ENCODE measurements at regions not wholly inside any gene's neighbourhood (a gene's known extent, or its start where the extent isn't known, plus 50 kb on each side); places are given as distances from the start of the nearest gene placed in this dataset.
"Not testable (repeated sequence)": the region's sequence is repeated elsewhere in the genome, so short reads cannot be mapped to it uniquely, and the experiment has no call there.

DNA sequence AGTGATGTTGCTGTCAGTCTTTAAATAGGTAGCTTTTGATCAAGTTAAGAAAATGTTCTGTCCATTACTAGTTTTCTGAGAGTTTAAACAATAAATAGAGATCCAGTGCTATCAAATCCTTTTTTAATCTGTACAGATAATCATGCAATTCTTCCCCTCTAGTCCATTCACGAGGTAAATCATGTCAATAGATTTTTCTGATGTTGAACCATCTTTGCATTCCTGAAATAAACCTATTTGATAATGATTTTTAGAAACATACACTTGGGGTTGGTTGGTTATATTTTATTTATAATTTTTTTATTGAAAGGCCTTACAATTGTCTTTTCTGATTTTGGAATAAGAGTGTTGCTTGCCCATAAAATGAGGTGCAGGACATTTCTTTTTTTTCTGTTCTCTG, 95.0 kb downstream of the FAM53A start:
- DNase-seq: no peak

DNA sequence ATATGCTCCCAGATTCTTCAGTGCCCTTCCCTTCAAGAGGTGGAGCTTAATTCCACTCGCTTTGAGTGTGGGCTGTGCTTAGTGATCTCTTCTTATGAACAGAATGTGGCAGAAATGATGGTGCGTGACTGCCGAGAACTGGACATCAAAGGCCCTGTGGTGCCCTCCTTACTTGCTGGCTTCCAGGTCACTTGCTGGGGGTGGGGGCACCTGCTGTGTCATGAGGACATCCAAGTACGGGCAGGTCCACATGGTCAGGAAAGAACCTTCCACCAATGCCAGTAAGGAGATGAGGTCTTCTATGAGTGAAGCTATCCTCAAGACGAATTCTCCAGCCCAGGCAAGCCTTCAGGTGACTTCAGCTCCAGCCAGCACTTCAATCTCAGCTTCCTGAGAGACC, 95.8 kb downstream of the FAM53A start:
- DNase-seq: no peak

DNA sequence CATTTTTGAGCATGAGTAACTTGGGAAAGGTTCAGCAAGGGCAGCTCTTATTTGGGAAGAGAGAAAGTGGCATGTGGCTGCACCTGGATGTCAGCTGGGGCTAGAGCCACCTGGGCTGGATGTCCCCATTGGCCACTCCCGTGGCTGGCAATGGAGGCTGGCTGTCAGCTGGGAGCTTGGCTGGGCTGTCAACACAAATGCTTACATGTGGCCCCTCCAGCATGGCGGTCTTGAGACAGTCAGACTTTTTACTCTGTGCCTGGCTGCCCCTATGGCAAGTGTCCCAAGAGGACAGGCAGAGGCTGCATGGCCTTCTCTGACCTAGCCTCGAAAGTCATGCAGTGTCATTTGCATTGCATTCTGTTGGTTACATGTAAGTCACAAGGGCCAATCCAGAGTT, 99.6 kb downstream of the FAM53A start:
- no peak for DNase-seq

DNA sequence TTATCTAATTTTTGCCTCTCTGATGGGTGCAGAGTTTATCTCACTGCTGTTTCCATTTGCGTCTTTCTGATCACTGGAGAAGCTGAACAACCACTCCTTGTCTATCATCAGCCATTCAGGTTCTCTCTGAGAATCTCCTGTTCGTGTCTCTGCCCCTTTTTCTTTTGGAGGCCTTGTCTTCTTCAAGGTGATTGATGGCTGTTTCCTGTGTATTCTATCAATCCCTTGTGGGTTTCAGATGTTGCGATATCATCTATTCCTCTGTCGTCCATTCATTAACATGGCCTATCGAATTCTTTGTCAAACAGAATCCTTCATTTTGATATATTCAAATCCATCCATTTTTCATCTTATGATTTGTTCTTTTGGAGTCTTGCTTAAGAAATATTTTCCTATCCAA, 100.3 kb downstream of the FAM53A start:
- no peak for DNase-seq

DNA sequence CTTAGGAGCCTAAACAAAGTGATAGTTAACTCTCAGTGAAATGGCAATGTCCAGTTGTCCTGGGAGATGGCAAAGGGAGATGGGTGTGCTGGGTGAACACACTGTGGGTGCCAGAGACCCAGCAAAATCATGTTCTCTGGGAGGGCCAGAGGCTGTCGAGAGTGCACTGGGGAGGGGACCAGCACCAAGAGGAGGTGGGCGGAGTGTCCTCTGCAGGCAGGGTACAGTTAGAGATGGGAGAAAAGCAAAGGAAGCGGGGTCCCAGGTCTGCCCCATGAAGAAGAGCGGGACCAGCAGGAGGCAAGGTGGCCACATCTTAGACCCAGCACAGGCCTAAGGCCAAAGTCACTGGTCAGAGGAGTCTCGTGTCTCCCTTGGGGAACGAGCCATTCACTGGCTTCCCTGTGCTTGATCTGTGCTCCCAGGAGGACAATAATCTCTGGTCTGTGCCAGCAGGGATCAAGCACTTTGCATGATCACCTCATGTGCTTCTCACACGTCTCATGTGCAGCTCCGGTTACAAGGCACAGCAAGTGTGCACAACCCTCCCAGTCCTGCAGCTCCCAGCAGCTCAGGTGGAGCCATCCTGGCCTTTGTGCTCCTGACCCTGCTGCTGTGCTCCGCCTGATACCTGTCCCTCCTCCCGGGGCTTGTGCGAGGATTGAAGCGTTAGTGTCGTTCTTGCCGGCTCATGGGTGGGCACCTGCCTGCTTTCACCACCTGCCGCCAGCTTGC, 100.9 kb downstream of the FAM53A start:
- no peak for DNase-seq

DNA sequence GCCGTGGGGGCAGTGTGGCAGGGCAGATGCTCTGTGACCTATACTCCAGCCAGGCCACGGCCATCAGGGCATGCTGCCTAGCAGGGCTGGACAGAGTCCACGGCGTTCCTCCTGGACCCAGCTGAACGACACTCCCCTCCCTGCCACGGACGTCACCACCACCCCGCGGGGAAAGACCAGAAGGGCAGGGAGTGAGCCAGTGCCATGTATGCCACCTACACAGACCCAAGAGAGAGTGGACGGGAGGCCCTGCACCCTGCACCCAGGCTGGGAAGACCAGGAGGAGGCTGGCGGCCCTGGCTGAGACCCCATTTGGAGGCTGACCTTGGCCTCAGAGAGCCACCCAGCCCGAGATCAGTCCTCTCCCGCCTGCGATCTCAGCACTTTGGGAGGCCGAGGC, 101.9 kb downstream of the FAM53A start:
- no peak for DNase-seq

DNA sequence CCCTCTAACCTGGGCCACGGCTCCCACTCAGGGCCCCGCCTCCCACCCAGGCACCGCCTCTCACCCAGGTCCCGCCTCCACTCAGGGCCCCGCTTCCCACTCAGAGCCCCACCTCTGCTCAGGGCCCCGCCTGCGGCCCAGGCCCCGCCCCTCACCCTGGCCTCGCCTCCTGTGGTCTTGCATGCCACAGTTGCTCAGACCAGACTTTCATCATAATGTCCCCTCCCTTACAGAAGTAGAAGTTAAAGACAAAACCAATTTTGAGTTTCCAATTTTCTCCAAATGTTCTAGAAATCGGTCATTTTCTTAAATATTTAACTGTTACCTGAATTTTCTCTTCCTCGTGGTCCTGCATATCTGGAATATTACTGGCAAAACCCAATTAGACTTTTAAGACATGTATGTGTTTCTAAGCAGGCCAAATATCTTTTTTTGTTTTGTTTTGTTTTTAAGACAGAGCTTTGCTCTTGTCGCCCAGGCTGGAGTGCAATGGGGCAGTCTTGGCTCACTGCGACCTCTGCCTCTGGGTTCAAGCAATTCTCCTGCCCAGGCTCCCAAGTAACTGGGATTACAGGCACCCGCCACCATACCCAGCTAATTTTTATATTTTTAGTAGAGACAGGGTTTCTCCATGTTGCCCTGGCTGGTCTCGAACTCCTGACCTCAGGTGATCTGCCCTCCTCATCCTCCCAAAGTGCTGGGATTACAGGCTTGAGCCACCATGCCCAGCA, 102.8 kb downstream of the FAM53A start:
- peak; percentile 96 for DNase-seq

DNA sequence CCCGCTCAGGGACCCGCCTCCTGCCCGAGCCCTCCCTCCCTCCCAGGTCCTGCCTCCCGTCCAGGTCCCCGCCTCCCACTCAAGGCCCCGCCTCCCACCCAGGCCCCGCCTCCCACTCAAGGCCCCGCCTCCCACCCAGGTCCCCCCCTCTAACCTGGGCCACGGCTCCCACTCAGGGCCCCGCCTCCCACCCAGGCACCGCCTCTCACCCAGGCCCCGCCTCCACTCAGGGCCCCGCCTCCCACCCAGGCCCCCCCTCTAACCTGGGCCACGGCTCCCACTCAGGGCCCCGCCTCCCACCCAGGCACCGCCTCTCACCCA, 103.5 kb downstream of the FAM53A start:
- not testable (repeated sequence) for DNase-seq

DNA sequence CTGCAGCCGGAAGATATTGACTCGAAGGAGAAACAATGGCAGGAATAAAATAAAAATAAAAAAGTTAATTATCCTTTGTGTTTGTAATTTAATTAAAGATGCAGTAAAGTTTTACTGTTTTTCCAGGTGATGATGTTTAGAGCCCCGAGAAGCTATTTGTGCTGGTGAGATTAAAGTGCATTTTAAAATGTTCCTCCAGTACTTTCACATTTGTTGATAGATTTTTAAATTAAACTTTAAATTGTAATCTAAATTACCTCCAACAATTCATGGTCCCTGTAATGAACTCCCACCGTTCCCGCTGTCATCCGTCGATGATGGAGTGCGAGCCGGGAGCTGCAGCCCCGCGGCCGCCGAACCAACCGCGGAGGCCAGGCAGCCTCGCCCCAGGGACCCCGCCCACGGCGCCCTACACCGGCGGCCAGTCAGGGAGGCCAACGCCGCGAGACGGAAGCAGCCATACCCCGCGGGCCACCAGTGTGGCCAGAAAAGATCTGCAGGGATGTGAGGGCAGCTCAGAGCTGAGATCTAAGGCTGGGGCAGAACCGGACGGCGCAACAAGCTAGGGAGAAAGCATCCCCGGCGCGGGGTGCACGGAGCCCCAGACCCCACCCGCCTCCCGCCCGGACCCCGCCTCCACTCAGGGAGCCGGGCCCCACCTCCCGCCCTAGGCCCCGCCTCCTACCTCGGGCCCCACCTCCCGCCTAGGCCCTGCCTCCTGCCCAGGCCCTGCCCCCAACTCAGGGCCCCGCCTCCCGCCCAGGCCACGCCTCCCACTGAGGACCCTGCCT, 104.0 kb downstream of the FAM53A start:
- peak; percentile 83 for DNase-seq

DNA sequence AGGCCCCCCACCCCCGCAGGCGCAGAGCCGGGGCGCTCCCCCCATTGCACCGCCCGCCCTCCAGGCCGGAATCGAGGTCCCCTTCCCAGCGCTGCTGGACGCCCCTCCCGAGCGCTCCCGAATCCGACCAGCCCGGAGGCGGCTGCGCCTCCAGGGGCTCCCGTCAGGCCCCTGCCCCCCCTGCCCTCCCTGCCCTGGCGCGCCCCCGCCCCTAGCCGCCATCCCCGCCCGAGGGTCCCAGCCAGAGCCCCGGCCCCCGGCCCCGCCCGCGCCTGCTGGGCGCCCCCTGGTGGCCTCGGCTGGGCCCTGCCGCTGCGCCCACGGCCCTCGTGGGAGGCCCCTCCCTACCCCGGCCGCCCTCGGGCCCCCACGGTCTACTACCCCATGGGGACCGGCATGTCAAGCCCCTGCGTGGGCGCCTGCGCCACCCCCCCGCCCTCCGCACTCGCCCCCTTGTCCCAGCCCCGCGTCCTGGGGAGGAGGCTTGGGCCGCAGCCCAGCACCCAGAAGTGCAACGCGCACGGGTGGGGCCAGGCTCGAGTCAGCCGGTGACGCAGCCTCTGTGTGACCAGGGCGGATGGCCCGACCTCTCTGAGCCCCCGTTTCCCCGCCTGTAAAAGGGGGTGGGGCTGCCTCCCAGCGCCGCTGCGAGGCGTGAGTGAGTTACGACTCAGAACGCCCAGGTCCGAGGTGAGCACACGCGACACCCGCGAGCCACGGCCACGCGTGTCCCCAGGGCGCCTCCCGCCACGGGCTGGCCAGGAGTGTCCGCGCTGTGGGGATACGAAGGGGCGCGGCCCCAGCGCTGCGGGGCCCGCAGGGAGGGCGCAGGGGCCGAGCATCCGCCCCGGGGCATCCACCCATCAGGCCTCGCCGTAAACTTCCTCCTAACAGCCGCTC, 104.9 kb downstream of the FAM53A start:
- DNase-seq: peak; percentile 72

DNA sequence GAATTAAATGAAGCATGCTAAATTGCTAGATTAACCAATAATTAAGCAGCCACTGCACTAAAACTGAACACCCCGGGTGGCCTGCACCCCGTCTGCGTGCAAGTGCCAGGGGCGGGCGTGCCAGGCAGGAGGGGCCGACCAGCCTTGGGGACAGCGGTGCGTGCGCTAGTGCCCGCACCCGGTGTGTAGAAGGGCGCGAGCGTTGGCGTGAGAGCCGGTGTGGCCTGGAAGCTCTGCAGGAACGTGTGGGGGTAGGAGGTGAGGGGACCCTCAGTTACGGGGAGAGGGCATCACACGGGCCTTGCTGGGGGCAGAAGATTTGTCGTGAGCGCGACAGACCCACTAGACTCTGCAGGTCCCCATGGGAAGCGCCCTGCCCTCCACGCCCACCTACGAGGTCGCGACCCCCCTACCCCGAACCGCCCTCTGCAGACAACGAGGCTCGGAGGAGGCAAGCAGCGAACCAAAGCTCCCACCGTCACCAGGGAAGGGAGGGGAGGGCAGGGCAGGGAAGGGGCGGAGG, 105.8 kb downstream of the FAM53A start:
- DNase-seq: no peak

DNA sequence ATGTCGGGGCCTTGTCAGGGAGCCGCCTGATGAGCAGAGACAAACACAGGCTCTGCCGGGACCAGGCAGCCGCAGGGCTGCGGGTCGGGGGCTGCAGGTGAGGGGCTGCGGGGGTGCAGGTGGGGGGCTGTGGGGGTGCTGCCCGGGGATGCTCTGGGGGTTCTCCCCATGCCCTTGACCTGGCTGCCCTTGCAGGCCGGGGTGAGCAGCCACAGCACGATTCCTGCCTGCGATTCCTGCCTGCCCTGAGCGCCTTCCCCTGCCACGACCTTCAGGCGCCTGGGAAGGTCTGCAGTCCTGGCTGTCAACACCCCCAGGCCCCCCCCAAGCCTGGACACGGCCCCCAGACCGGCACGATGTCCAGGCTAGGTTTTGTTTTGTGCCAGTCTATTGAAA, 106.3 kb downstream of the FAM53A start:
- no peak for DNase-seq

DNA sequence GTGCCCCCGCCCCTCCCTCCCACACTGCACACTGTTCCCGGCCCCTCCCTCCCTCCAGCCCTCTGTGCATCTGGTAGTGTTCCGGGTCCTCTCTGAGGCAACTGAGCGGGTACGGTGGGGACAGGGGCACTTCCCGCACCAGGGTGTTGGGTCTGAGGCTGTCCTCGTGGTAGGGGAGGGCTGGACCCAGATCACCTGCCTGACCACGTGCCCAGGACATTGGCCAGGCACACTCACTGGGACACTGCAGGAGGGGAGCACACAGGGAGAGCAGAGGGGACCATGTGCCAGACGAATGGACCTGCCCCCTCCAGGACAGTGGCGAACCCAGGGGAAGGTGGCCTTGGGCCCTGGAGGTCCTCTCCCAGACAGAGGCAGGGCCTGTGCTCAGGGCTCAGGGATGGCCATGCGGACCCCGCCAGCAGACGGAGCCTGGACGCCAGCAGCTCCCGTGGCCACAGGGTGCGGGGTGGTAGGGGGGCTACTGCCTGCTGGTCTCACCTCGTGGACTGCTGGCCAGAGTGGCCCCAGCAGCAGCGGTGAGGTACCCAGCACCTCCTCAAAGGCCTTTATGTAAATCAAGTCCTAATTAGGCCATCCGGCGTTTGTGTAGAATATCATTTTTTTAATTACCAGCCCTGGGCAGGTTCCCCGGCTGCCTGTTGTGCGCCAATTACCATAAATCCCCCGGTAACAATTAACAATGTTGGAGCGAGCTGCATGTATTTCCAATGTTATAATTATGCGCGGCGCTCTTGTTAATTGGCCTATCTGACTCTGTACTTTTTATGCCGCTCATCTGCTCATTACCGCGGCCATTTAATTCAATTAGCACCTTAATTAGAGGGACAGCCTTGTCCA, 106.9 kb downstream of the FAM53A start:
- DNase-seq: no peak

DNA sequence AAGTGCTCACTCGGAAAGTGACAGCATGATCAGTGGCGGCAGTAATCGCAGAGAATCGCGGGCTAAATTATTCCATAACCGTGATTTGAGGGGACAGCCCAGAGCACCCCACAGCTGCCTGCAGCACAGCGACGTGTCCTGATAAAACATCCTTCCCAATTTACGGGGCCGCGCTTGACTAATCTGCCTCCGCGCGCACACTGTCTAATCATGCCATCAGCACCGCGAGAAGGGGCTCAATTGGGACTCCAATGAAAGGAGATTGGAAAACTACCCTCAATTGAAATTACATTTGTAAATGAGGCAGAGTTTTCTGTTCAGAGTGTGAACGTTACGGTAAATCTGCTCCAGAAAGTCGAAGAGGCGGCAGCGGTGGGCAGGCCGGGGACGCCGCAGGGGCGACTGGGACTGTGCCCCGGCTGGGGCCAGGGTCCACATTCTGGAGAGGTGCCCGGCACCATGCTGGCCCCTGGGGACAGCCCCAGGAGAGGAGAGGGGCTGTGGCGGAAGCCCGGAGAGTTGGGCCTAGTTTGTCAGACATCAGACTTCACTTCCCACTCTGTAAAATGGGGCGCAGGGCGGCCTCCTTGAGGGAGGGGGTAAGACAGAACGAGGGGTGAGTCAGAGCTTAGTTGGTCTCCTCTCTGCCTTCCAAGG, 107.7 kb downstream of the FAM53A start:
- no peak for DNase-seq

DNA sequence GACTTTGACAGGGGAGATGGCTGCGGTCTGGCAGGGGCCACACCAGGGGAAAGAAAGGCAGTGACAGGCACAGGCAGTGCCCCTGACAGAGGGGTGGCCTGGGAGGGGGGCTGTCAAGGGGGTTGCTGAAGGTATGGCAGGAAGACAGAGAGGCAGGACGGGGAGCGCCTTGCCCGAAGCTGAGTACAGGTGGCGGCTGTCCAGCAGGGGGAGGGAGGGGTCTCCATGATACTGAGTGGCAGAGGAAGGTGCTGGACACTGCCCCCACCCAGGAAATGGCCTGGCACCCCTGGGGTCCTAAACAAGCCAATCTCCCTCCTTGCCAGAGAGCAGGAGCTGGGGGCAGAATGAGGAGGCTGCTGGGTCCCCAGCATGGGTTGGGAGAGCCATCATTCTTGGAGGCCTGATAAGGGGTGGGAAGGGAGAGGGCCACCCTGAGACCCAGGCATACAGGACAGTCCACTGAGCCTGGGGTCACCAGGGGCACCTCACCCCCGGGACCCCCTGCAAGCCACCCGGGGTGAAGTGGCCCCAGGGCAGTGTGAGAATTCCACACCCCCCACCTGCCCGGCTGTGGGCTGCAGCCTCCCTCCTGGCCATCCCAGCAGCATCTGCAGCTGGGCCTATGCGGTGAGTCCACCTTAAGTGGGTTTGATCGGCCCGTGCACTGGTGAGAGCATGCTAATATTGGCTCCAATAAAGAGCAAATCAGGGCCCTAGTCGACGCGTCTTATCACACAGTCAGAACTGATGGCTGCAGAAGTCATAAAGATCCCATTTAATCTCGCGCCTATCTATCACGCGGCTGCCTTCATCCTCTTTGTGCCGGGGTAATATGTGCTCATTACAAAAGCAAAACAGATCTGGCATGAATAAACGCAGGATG, 108.5 kb downstream of the FAM53A start:
- no peak for DNase-seq

DNA sequence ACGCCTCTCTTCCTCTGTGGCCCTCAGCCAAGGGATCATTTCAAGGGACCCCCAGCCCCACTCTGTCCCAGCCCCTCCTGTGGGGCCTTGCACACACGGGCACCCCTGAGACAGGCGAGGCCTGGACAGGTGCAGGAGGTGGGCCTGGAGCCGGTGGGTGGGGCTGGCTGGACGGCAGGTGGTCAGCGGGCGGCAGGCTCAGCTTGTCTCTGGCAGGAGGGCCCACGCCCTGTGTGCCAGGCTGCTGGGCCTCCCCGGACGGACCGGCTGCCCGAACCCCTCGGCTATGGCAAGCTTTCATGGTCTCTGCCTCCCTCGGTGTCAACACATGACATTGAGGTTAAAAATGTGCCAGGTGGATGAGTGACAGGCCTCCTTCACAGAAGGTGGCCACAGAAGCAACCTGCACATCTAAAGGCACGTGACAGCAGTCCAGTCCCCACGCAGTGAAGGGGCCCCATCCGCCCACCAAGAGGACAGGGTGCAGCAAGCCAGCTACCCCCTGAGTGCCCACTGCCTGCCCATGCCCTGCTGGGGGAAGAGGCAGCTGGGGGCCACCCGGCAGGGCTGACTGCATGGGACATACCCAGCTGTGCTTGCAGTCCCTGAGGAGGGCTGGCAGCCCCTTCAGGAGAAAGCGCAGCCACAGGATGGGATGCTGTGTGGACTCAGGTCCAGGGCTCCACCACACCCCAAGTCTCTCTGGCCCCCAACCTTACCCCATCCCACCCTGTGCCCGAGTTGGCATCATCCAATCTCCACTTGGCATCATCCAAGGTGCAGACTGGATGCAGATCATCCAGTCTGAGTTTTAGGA, 109.3 kb downstream of the FAM53A start:
- DNase-seq: no peak

DNA sequence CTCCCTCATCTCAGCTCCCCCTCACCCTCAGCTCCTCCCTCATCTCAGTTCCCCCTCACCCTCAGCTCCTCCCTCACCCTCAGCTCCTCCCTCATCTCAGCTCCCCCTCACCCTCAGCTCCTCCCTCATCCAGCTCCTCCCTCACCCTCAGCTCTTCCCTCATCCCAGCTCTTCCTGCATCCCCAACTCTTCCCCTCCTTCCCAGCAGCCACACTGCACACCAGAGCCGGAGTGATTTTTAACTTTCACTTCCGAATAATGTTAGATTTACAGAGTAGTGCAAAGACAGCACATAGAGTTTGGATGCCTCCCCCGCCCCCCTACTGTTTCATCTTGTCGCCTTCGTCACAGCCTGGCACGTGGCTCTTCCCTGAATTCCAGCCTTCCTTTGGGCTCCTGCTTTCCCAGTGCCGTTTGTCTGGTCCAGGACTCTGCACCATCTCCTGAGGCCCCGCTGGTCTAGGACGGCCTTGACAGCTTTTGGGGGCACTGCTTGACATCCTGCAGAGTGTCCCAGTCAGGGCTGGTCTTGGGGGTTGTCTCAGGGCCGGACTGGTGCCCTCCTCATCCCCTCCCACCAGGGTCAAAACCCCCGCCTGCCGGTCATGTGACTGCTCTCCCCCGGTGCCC, 110.2 kb downstream of the FAM53A start:
- no peak for DNase-seq

DNA sequence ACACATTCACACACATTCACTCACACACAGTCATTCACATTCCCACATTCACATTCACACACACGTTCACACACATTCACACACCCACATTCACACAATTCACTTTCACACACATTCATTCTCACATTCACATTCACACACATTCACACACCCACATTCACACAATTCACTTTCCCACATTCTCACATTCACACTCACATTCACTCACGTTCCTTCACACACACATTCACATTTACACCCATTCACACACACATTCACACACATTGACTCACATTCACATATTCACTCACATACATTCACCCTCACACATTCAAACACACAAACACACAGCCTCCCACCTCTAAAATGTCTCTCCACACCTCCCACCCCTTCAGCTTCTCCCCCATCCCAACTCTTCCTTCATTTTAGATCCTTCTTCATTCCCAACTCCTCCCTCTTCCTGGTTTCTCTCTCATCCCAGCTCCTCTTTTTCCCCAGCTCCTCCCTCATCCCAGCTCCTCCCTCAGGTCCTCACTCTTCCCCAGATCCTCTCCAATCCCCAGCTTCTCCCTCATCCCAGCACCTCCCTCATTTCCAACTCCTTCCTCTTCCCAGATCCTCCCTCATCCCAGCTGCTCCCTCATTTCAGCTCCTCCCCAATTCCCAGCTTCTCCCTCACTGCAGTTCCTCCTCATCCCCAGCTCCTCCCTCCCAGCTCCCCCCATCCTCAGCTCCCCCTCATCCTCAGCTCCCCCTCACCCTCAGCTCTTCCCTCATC, 111.0 kb downstream of the FAM53A start:
- DNase-seq: no peak

Measured in MV-4-11 (cell line).